Breast epithelium (tissue), 3 donors: ENCODE measurements at regions not wholly inside any gene's neighbourhood (a gene's known extent, or its start where the extent isn't known, plus 50 kb on each side); places are given as distances from the start of the nearest gene placed in this dataset.
"Not testable (repeated sequence)": the region's sequence is repeated elsewhere in the genome, so short reads cannot be mapped to it uniquely, and the experiment has no call there.

Source experiments
- POLR2A ChIP-seq: fragments of 450-650 bp; IDR thresholded peaks from one replicate; pipeline ENCODE4 v1.6.1; 2016; ENCODE audit warnings: antibody characterized with exemption, mild to moderate bottlenecking, moderate library complexity
- TF ChIP-seq, protein P1 (sequence below), 3 donors: fragments of 450-650 bp; IDR thresholded peaks; one replicate each; pipeline ENCODE4 v1.5.1; 2016 to 2017; ENCODE audit warnings: antibody characterized with exemption in 3 of 3, mild to moderate bottlenecking in 3 of 3, moderate library complexity in 3 of 3

DNA sequence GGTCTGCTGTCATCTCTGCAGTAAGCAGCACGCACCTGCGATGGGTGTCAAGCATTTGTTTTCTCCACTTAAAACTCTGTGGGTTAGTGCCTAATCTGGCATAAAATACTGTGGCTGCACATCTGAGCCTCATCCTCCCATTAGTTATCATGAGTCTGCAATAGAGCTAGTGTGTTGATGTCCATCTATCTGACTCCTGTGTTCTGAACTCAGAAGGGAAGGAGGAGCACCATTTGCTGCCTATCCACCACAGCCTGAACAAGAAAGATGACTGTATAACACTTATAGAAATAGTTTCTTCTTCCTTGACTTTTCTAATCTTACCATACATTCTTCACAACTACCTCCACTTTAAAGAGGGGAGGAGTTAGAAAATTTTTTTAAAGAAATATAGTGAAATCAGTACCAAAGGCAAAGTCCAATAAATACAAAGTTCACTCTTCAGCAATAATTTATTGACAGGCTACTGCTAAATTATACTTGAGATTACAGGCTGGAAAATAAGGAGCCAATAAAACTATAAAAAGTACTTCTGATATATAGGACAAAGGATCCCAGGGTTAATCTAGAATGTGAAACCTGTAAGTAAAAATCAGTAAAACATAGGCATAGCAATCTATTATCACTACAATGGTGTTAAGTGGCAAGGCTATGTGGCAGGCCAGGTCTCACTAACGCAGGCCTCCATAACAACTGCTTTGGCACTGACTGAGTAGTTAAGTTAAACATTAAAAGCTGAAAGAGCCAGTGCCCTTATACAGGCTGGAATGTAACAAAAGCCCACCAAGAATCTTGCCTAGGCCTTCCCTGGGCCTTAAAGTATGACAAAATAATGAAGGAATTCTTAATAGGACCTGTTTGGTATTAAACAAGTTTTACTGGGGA, 70.2 kb downstream of the LGALS9C start:
- TF ChIP-seq, protein P1, sequence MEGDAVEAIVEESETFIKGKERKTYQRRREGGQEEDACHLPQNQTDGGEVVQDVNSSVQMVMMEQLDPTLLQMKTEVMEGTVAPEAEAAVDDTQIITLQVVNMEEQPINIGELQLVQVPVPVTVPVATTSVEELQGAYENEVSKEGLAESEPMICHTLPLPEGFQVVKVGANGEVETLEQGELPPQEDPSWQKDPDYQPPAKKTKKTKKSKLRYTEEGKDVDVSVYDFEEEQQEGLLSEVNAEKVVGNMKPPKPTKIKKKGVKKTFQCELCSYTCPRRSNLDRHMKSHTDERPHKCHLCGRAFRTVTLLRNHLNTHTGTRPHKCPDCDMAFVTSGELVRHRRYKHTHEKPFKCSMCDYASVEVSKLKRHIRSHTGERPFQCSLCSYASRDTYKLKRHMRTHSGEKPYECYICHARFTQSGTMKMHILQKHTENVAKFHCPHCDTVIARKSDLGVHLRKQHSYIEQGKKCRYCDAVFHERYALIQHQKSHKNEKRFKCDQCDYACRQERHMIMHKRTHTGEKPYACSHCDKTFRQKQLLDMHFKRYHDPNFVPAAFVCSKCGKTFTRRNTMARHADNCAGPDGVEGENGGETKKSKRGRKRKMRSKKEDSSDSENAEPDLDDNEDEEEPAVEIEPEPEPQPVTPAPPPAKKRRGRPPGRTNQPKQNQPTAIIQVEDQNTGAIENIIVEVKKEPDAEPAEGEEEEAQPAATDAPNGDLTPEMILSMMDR (IDR thresholded peaks at IDR 0.05) = not testable (repeated sequence)
- not testable (repeated sequence) for TF ChIP-seq POLR2A
